H1 (cell line): ENCODE measurements at regions not wholly inside any gene's neighbourhood (a gene's known extent, or its start where the extent isn't known, plus 50 kb on each side); places are given as distances from the start of the nearest gene placed in this dataset.

Source experiments
- CTCF ChIA-PET: fragments of 300-600 bp; sonication (Branson Sonifier 250); formaldehyde crosslinking; loops from one replicate; lab custom pipeline; 2021; ENCODE audit not compliant: partially characterized antibody; lab: Charles Lee
- POLR2A ChIA-PET: fragments of 300-600 bp; sonication (Branson Sonifier 250); formaldehyde crosslinking; loops from one replicate; lab custom pipeline; 2021; ENCODE audit warnings: inconsistent platforms; ENCODE audit not compliant: partially characterized antibody; lab: Charles Lee
- DNase-seq, 2 experiments: peaks; one replicate each; pipeline versions ENCODE4 v3.0.0 to v3.0.0-alpha.2; 2010 to 2022; ENCODE audit warnings: low spot score in 2 of 2, low read depth in 1 of 2, mixed read lengths in 1 of 2
- FAIRE-seq: peaks from 2 replicates; lab custom pipeline; 2011; peaks lifted over from hg19 to GRCh38; lab: Jason Lieb, UNC
- H2AFZ ChIP-seq: 2 replicates; pipeline ENCODE4 v1.8.1; 2012; ENCODE audit warnings: low read length, inconsistent platforms
- H2AK5ac ChIP-seq: 2 replicates; pipeline ENCODE4 v1.6.1; 2013; ENCODE audit warnings: low read depth, low read length
- H2BK120ac ChIP-seq: replicated peaks from 2 replicates; pipeline ENCODE3; 2013; ENCODE audit warnings: low read depth, low read length, inconsistent platforms
- H2BK12ac ChIP-seq: 2 replicates; pipeline ENCODE4 v1.6.1; 2013; ENCODE audit warnings: low read depth, low read length
- H2BK15ac ChIP-seq: 2 replicates; pipeline ENCODE4 v1.6.1; 2013; ENCODE audit warnings: low read length
- H2BK20ac ChIP-seq: 2 replicates; pipeline ENCODE4 v1.6.1; 2013; ENCODE audit warnings: low read length
- H2BK5ac ChIP-seq: 2 replicates; pipeline ENCODE4 v1.6.1; 2013; ENCODE audit warnings: low read depth, low read length
- H3K14ac ChIP-seq: 2 replicates; pipeline ENCODE4 v1.6.1; 2013; ENCODE audit warnings: inconsistent platforms; ENCODE audit not compliant: insufficient read length
- H3K18ac ChIP-seq: 2 replicates; pipeline ENCODE4 v1.6.1; 2013; ENCODE audit warnings: low read length; ENCODE audit errors: extremely low read depth
- H3K23ac ChIP-seq: 2 replicates; pipeline ENCODE4 v1.6.1; 2013; ENCODE audit warnings: inconsistent platforms; ENCODE audit not compliant: insufficient read length
- H3K23me2 ChIP-seq: 2 replicates; pipeline ENCODE4 v1.6.1; 2013; ENCODE audit warnings: low read depth, low read length
- H3K27ac ChIP-seq: 2 replicates; pipeline ENCODE4 v1.6.1; 2011; ENCODE audit warnings: low read depth, low read length, inconsistent platforms
- H3K27me3 ChIP-seq, 4 experiments: replicated peaks in 1 of 4; 1 replicate in 1 of 4; 2 replicates in 3 of 4; pipeline versions ENCODE4 v1.6.1 to v1.8.1; 2011 to 2013; ENCODE audit warnings: low read length in 3 of 4, mild to moderate bottlenecking in 3 of 4, inconsistent platforms in 2 of 4, mixed read lengths in 2 of 4, moderate library complexity in 1 of 4; ENCODE audit not compliant: control insufficient read depth in 3 of 4, insufficient read depth in 3 of 4; ENCODE audit errors: extremely low read depth in 1 of 4
- H3K36me3 ChIP-seq, 4 experiments: 2 replicates each; pipeline versions ENCODE4 v1.6.1 to v1.8.1; 2011 to 2013; ENCODE audit warnings: mild to moderate bottlenecking in 4 of 4, low read length in 3 of 4, moderate library complexity in 2 of 4, control low read depth in 1 of 4, inconsistent platforms in 1 of 4; ENCODE audit not compliant: insufficient read depth in 4 of 4, control insufficient read depth in 2 of 4
- H3K4ac ChIP-seq: replicated peaks from 2 replicates; pipeline ENCODE3; 2013; ENCODE audit warnings: low read length, low read depth, mixed read lengths, inconsistent platforms; ENCODE audit not compliant: insufficient read length
- H3K4me1 ChIP-seq, 4 experiments: replicated peaks in 1 of 4; 1 replicate in 1 of 4; 2 replicates in 3 of 4; pipeline versions ENCODE4 v1.6.1 to v1.8.1; 2011 to 2013; ENCODE audit warnings: low read length in 3 of 4, inconsistent platforms in 2 of 4, mixed read lengths in 1 of 4; ENCODE audit not compliant: insufficient read depth in 4 of 4, control insufficient read depth in 3 of 4
- H3K4me2 ChIP-seq, 2 experiments: 2 replicates each; pipeline versions ENCODE4 v1.6.1 to v1.8.1; 2011 to 2013; ENCODE audit warnings: low read depth in 2 of 2, low read length in 2 of 2, control low read depth in 1 of 2, inconsistent platforms in 1 of 2, mild to moderate bottlenecking in 1 of 2; ENCODE audit not compliant: insufficient read depth in 1 of 2
- H3K4me3 ChIP-seq, 4 experiments: fragments of 200-600, 300-600 bp in 1 of 4; sonication (generic), shearing (Covaris generic), sonication (Bioruptor Twin) in 1 of 4; 2 replicates each; pipeline versions ENCODE4 v1.5.1 to v1.8.1; 2011 to 2016; ENCODE audit warnings: low read length in 4 of 4, low read depth in 3 of 4, control low read depth in 2 of 4, inconsistent platforms in 2 of 4, mild to moderate bottlenecking in 2 of 4, mixed read lengths in 1 of 4, moderate library complexity in 1 of 4; ENCODE audit not compliant: insufficient read depth in 2 of 4; ENCODE audit errors: extremely low read depth in 1 of 4
- H3K56ac ChIP-seq: replicated peaks from 2 replicates; pipeline ENCODE3; 2013; ENCODE audit warnings: low read depth, mild to moderate bottlenecking, mixed read lengths, low read length, inconsistent platforms; ENCODE audit not compliant: insufficient read length
- H3K79me1 ChIP-seq: 2 replicates; pipeline ENCODE4 v1.6.1; 2013; ENCODE audit warnings: low read depth, low read length, control low read depth
- H3K79me2 ChIP-seq, 2 experiments: 2 replicates each; pipeline versions ENCODE4 v1.6.1 to v1.8.1; 2012 to 2013; ENCODE audit warnings: low read length in 2 of 2, mild to moderate bottlenecking in 2 of 2, inconsistent platforms in 1 of 2; ENCODE audit not compliant: insufficient read depth in 2 of 2, control insufficient read depth in 1 of 2
- H3K9ac ChIP-seq, 4 experiments: replicated peaks in 1 of 4; 1 replicate in 1 of 4; 2 replicates in 3 of 4; pipeline versions ENCODE4 v1.6.1 to v1.8.1; 2011 to 2013; ENCODE audit warnings: low read depth in 3 of 4, low read length in 3 of 4, control low read depth in 2 of 4, mild to moderate bottlenecking in 2 of 4, moderate library complexity in 2 of 4, inconsistent platforms in 1 of 4; ENCODE audit errors: extremely low read depth in 1 of 4
- H3K9me3 ChIP-seq, 2 experiments: 2 replicates each; pipeline versions ENCODE4 v1.6.1 to v1.8.1; 2012 to 2013; ENCODE audit warnings: mild to moderate bottlenecking in 2 of 2, moderate library complexity in 2 of 2, control low read depth in 1 of 2, inconsistent platforms in 1 of 2, low read depth in 1 of 2, low read length in 1 of 2, mixed read lengths in 1 of 2; ENCODE audit not compliant: insufficient read depth in 2 of 2
- H4K20me1 ChIP-seq, 2 experiments: replicated peaks in 1 of 2; 2 replicates each; pipeline versions ENCODE3 to v1.8.1; 2011 to 2013; ENCODE audit warnings: inconsistent platforms in 2 of 2, low read length in 2 of 2, mild to moderate bottlenecking in 1 of 2; ENCODE audit not compliant: insufficient read depth in 2 of 2, control insufficient read depth in 1 of 2
- H4K5ac ChIP-seq: 2 replicates; pipeline ENCODE4 v1.6.1; 2013; ENCODE audit warnings: low read length, low read depth, mixed read lengths, inconsistent platforms; ENCODE audit not compliant: insufficient read length
- H4K8ac ChIP-seq: 2 replicates; pipeline ENCODE4 v1.8.0; 2013; ENCODE audit warnings: mild to moderate bottlenecking, moderate library complexity, low read length, inconsistent platforms; ENCODE audit not compliant: insufficient read depth; ENCODE audit errors: extremely low read depth
- H4K91ac ChIP-seq: replicated peaks from 2 replicates; pipeline ENCODE3; 2013; ENCODE audit warnings: low read length, mixed read lengths, inconsistent platforms; ENCODE audit not compliant: insufficient read length
- BACH1 ChIP-seq: IDR thresholded peaks from 2 replicates; pipeline ENCODE4 v1.6.1; 2012; ENCODE audit warnings: low read length, improper control_type of control experiment
- CEBPB ChIP-seq: IDR thresholded peaks from 2 replicates; pipeline ENCODE4 v1.6.1; 2012; ENCODE audit warnings: low read depth, low read length
- HDAC2 ChIP-seq, 2 experiments: fragments of 300-600 bp in 1 of 2; sonication (generic) in 1 of 2; IDR thresholded peaks; 2 replicates each; pipeline ENCODE4 v1.6.1; 2011 to 2012; ENCODE audit warnings: low read depth in 2 of 2, low read length in 2 of 2, mild to moderate bottlenecking in 2 of 2, moderate library complexity in 2 of 2, borderline replicate concordance in 1 of 2, inconsistent platforms in 1 of 2
- RXRA ChIP-seq: IDR thresholded peaks from 2 replicates; pipeline ENCODE4 v1.6.1; 2011; ENCODE audit warnings: low read depth, mild to moderate bottlenecking, low read length, moderate library complexity; ENCODE audit not compliant: insufficient read depth
- SP1 ChIP-seq: IDR thresholded peaks from 2 replicates; pipeline ENCODE4 v1.6.1; 2011; ENCODE audit warnings: low read depth, low read length
- TBP ChIP-seq: IDR thresholded peaks from 2 replicates; pipeline ENCODE4 v1.6.1; 2011; ENCODE audit warnings: low read depth, low read length, improper control_type of control experiment
- TCF12 ChIP-seq: IDR thresholded peaks from 2 replicates; pipeline ENCODE4 v1.6.1; 2011; ENCODE audit warnings: low read depth, mild to moderate bottlenecking, low read length
- WGBS, 2 experiments: shearing (Covaris generic) in 1 of 2; methylation state at CpG; one replicate each; pipeline versions ENCODE4 v1.1.6 to v1.1.7; 2013 to 2015; ENCODE audit warnings: low lambda C conversion rate in 2 of 2, mixed read lengths in 2 of 2, inconsistent platforms in 1 of 2, low coverage in 1 of 2, missing lambda C conversion rate in 1 of 2; ENCODE audit not compliant: insufficient replicate concordance in 2 of 2, insufficient coverage in 1 of 2, insufficient read length in 1 of 2; ENCODE audit errors: extremely low coverage in 1 of 2, missing lambda C conversion rate in 1 of 2; 5-methylcytosine and 5-hydroxymethylcytosine counted together
- TF ChIP-seq, protein P1 (sequence below): IDR thresholded peaks from 2 replicates; pipeline ENCODE4 v1.6.1; 2012; ENCODE audit warnings: inconsistent platforms

DNA sequence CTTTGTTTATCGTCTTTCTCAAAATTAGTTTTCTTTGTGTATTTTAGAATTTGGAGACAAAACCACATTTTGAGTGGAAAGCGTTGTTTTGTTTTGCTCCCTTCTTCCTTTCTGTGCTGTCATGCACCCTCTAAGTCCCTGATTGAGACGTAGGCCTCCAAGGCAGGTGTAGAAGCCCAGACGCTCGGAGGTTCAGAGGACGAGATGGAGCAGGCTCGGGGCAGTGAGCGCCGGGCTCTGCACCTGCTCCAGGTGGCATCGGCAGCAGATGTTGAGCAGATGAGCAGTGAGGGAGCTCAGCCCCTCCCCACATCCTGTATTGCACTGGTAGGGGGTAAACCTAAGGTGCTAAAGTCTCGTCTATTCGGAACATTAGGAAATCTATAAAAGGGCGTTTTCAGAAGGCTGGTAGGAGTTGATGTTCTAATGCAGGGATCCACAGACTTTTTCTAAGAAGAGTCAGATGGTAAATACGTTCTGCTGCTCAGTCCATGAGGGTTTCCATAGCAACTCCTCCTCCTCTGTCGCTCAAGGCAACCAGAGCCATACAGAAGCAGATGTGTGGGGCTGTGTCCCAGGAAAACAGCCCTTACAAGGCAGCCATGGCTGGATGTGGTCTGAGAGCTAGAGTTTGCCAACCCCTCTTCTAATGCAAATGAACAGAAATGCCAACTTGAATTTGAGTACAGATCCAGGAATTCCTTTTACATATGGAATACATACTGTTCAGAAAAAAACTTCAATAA is 724.2 kb downstream of the BRD1 start:
- CTCF ChIA-PET: interaction anchor here (1.3 to 1.7 kb wide), 2 partner anchors 38 to 202 kb away, joined by 3 to 4 read pairs; no protein-coding TSS in a partner anchor
- H3K23ac ChIP-seq: no peak overlapping the region
- H3K9ac ChIP-seq: no peak overlapping the region
- H2BK20ac ChIP-seq: no peak overlapping the region
- H2BK5ac ChIP-seq: no peak overlapping the region
- no peaks in the 10 kb centered on the region for H3K27me3 ChIP-seq
- no peak overlapping the region for H4K5ac ChIP-seq
- no peaks in the 10 kb centered on the region for H3K79me2 ChIP-seq
- no peaks in the 10 kb centered on the region for H3K9me3 ChIP-seq
- no peak for DNase-seq
- H3K4ac ChIP-seq: no peak overlapping the region
- no peak overlapping the region for H3K56ac ChIP-seq
- H3K18ac ChIP-seq: no peak overlapping the region
- H3K4me3 ChIP-seq: no peak overlapping the region
- no peak overlapping the region for H3K27ac ChIP-seq
- POLR2A ChIA-PET: no interaction called here
- no peak overlapping the region for H2AK5ac ChIP-seq
- TF ChIP-seq HDAC2 (IDR thresholded peaks at IDR 0.05; ENCODE audit: borderline replicate concordance in 1 of 2, low read depth in 2 of 2, low read length in 2 of 2) (no peak), SP1 (no peak), RXRA (no peak), TCF12 (no peak), BACH1 (no peak), CEBPB (no peak), TBP (no peak)
- TF ChIP-seq, protein P1, sequence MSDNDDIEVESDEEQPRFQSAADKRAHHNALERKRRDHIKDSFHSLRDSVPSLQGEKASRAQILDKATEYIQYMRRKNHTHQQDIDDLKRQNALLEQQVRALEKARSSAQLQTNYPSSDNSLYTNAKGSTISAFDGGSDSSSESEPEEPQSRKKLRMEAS: no peak
- no peak overlapping the region for H3K14ac ChIP-seq
- no peak overlapping the region for H3K4me2 ChIP-seq
- H2BK12ac ChIP-seq: no peak overlapping the region
- no peak overlapping the region for H4K8ac ChIP-seq
- WGBS, 2 experiments: 82% methylated on average over 15 of the region's 15 CpGs; no CpG with 5 or more reads in 1 of the 2 experiments
- H3K79me1 ChIP-seq: no peaks in the 10 kb centered on the region
- H2AFZ ChIP-seq: no peak overlapping the region
- FAIRE-seq: no peak
- H3K23me2 ChIP-seq: peaks cover 2% of the 10 kb centered on the region; the same call in 1 of the 2 replicates
- H3K36me3 ChIP-seq: no peaks in the 10 kb centered on the region
- no peak overlapping the region for H2BK15ac ChIP-seq
- no peak overlapping the region for H4K91ac ChIP-seq
- H2BK120ac ChIP-seq: no peak overlapping the region
- no peaks in the 10 kb centered on the region for H3K4me1 ChIP-seq
- H4K20me1 ChIP-seq: peaks cover 0 to 2% of the 10 kb centered on the region in 2 experiments
